ENCODE measurements at regions not wholly inside any gene's neighbourhood (a gene's known extent, or its start where the extent isn't known, plus 50 kb on each side); places are given as distances from the start of the nearest gene placed in this dataset.

- TF ChIP-seq CTCF (IDR thresholded peaks at IDR 0.05) (no peak), POLR2A (IDR thresholded peaks at IDR 0.05) (no peak), EP300 (IDR thresholded peaks at IDR 0.05) (no peak)
Observed at GRCh38 chr6:22658934-22659333, 89.6 kb downstream of the HDGFL1 start.

Data from tibial nerve (tissue), 4 donors.